Endothelial cell of umbilical vein (primary cell): ENCODE measurements at regions not wholly inside any gene's neighbourhood (a gene's known extent, or its start where the extent isn't known, plus 50 kb on each side); places are given as distances from the start of the nearest gene placed in this dataset.

Experiments
- BruUV-seq: library from RNA; stranded (reverse); fragments of 400-500 nt; replicated peaks from 2 replicates; lab custom pipeline; 2021; lab: Mats Ljungman, UMichigan
- CTCF ChIA-PET: fragments of 300-600, 350-600 bp; sonication (Branson Sonifier 250); formaldehyde crosslinking; loops from one replicate; lab custom pipeline; 2021; ENCODE audit warnings: antibody characterized with exemption, inconsistent platforms; lab: Charles Lee
- POLR2A ChIA-PET: fragments of 300-600, 350-600 bp; sonication (Branson Sonifier 250); formaldehyde crosslinking; loops from one replicate; lab custom pipeline; 2021; ENCODE audit warnings: antibody characterized with exemption, inconsistent platforms; lab: Charles Lee
- DNase-seq: peaks from one replicate; pipeline ENCODE4 v3.0.0-alpha.2; 2011; ENCODE audit warnings: low read depth, low spot score
- FAIRE-seq: peaks from 2 replicates; lab custom pipeline; 2011; peaks lifted over from hg19 to GRCh38; lab: Jason Lieb, UNC
- H2AFZ ChIP-seq: 2 replicates; pipeline ENCODE4 v1.6.0; 2012; ENCODE audit warnings: low read depth, low read length, control low read depth, inconsistent platforms
- H3K27ac ChIP-seq: 2 replicates; pipeline ENCODE4 v1.5.1; 2011; ENCODE audit warnings: low read depth, mild to moderate bottlenecking, control low read depth, low read length, moderate library complexity; ENCODE audit not compliant: insufficient read depth
- H3K27me3 ChIP-seq, 2 experiments: 2 replicates each; pipeline versions ENCODE4 v1.6.0 to v1.6.1; 2011; ENCODE audit warnings: low read length in 2 of 2, mixed read lengths in 1 of 2; ENCODE audit not compliant: control insufficient read depth in 2 of 2, insufficient read depth in 2 of 2
- H3K36me3 ChIP-seq, 2 experiments: 2 replicates in 1 of 2; 3 replicates in 1 of 2; pipeline ENCODE4 v1.5.1; 2011; ENCODE audit warnings: low read length in 2 of 2, mild to moderate bottlenecking in 1 of 2, moderate library complexity in 1 of 2; ENCODE audit not compliant: control insufficient read depth in 2 of 2, insufficient read depth in 2 of 2; ENCODE audit errors: extremely low read depth in 1 of 2
- H3K4me1 ChIP-seq: 3 replicates; pipeline ENCODE4 v1.5.1; 2011; ENCODE audit warnings: mild to moderate bottlenecking, low read length; ENCODE audit not compliant: control insufficient read depth, insufficient read depth; ENCODE audit errors: extremely low read depth
- H3K4me2 ChIP-seq: 2 replicates; pipeline ENCODE4 v1.6.1; 2011; ENCODE audit warnings: low read length, control low read depth, mixed read lengths; ENCODE audit not compliant: insufficient read depth
- H3K4me3 ChIP-seq, 3 experiments: fragments of 200-600 bp in 1 of 3; sonication (generic), shearing (Covaris generic) in 1 of 3; replicated peaks in 1 of 3; 2 replicates each; pipeline ENCODE4 v1.5.1; 2011 to 2016; ENCODE audit warnings: control low read depth in 3 of 3, low read length in 3 of 3, mild to moderate bottlenecking in 2 of 3, inconsistent platforms in 1 of 3, low read depth in 1 of 3, moderate library complexity in 1 of 3; ENCODE audit not compliant: insufficient read depth in 1 of 3
- H3K79me2 ChIP-seq: 2 replicates; pipeline ENCODE4 v1.6.0; 2012; ENCODE audit warnings: low read length, inconsistent platforms; ENCODE audit not compliant: control insufficient read depth, insufficient read depth
- H3K9ac ChIP-seq: replicated peaks from 2 replicates; pipeline ENCODE3; 2011; ENCODE audit warnings: low read length, control low read depth; ENCODE audit not compliant: insufficient read depth; ENCODE audit errors: extremely low read depth
- H3K9me1 ChIP-seq: replicated peaks from 3 replicates; pipeline ENCODE4 v1.6.0; 2011; ENCODE audit warnings: mild to moderate bottlenecking, low read length; ENCODE audit not compliant: control insufficient read depth, insufficient read depth; ENCODE audit errors: extremely low read depth
- H3K9me3 ChIP-seq: replicated peaks from 2 replicates; pipeline ENCODE4 v1.5.1; 2012; ENCODE audit warnings: low read length, inconsistent platforms; ENCODE audit not compliant: control insufficient read depth, insufficient read depth
- H4K20me1 ChIP-seq: replicated peaks from 2 replicates; pipeline ENCODE3; 2011; ENCODE audit warnings: mild to moderate bottlenecking, low read length; ENCODE audit not compliant: control insufficient read depth, insufficient read depth; ENCODE audit errors: extremely low read depth
- CTCF ChIP-seq, 2 donors: IDR thresholded peaks; 1 replicate in 1 of 2; 2 replicates in 1 of 2; pipeline ENCODE4 v1.5.1; 2011; ENCODE audit warnings: low read length in 2 of 2, mild to moderate bottlenecking in 2 of 2, moderate library complexity in 2 of 2, control low read depth in 1 of 2, inconsistent platforms in 1 of 2, low read depth in 1 of 2; ENCODE audit not compliant: insufficient read depth in 1 of 2; ENCODE audit errors: extremely low read depth in 1 of 2
- EZH2 ChIP-seq: IDR thresholded peaks from 2 replicates; pipeline ENCODE4 v1.6.1; 2012; ENCODE audit warnings: borderline replicate concordance, low read depth, mild to moderate bottlenecking, moderate library complexity, low read length, inconsistent platforms; ENCODE audit not compliant: severe bottlenecking
- GATA2 ChIP-seq: IDR thresholded peaks from 2 replicates; pipeline ENCODE4 v1.7.0; 2011; ENCODE audit warnings: low read depth, mild to moderate bottlenecking, moderate library complexity, mixed read lengths, low read length; ENCODE audit not compliant: insufficient read length, insufficient read depth
- MAX ChIP-seq: IDR thresholded peaks from 2 replicates; pipeline ENCODE4 v1.6.1; 2011; ENCODE audit not compliant: insufficient read depth, insufficient read length
- MYC ChIP-seq: IDR thresholded peaks from one replicate; pipeline ENCODE4 v1.6.1; 2011; ENCODE audit warnings: mild to moderate bottlenecking, low read depth, low read length
- dilution Hi-C: fragments of 300-500 bp; cut with MboI; formaldehyde crosslinking; loops from one replicate; pipeline ENCODE4 v1.15.0; 2019; ENCODE audit warnings: low sequenced_read_pairs; ENCODE audit not compliant: extremely low pct_ligation_motif_present
- intact Hi-C: fragments of 100-400 bp; cut with micrococcal nuclease; formaldehyde crosslinking; loops from one replicate; pipeline ENCODE4 v1.10.0; 2022

- Histone ChIP-seq H4K20me1 (no peaks in the 10 kb centered on the region), H3K9me3 (no peaks in the 10 kb centered on the region), H3K4me2 (no peak overlapping the region), H3K27ac (no peak overlapping the region), H3K27me3 (peaks cover 5 to 8% of the 10 kb centered on the region in 2 experiments), H3K79me2 (no peaks in the 10 kb centered on the region), H3K9me1 (no peaks in the 10 kb centered on the region), H3K4me3 (no peak overlapping the region), H3K36me3 (no peaks in the 10 kb centered on the region), H3K9ac (no peak overlapping the region), H2AFZ (no peak overlapping the region), H3K4me1 (no peaks in the 10 kb centered on the region)
- TF ChIP-seq CTCF (IDR thresholded peaks at IDR 0.05; ENCODE audit: extremely low read depth in 1 of 2, insufficient read depth in 1 of 2, low read depth in 1 of 2, low read length in 2 of 2): no peak
- no peak for TF ChIP-seq MAX
- TF ChIP-seq MYC: no peak
- TF ChIP-seq EZH2: no peak
- no peak for TF ChIP-seq GATA2
- ChIA-PET POLR2A (no interaction called here), CTCF (interaction anchor here (1.2 kb wide), 1 partner anchor 145 kb away, joined by 3 read pairs; no protein-coding TSS in a partner anchor)
- dilution Hi-C loops (no loop called here), intact Hi-C loops (no loop called here)
- BruUV-seq: no TSS peak
- no peak for DNase-seq
- no peak for FAIRE-seq
Observed at GRCh38 chr22:22979954-22980353, 90.4 kb upstream of the GNAZ start.
